Femur (tissue), 1 donor: ENCODE measurements at regions not wholly inside any gene's neighbourhood (a gene's known extent, or its start where the extent isn't known, plus 50 kb on each side); places are given as distances from the start of the nearest gene placed in this dataset.

Experiments
- DNase-seq: peaks from one replicate; pipeline ENCODE4 v3.0.0-alpha.2; 2017

- DNase-seq, result no peak
Measured at GRCh38 chr4:44914748-44915147, 188.4 kb upstream of the GNPDA2 start.

GRCh38 chr4:44914223-44914622 lies 187.9 kb upstream of the GNPDA2 start:
- DNase-seq, result no peak

- no peak for DNase-seq
Measured at GRCh38 chr4:44912980-44913379, 186.6 kb upstream of the GNPDA2 start.

GRCh38 chr4:44908565-44908964 lies 182.2 kb upstream of the GNPDA2 start:
- no peak for DNase-seq

- DNase-seq, result no peak
Measured at GRCh38 chr4:44872246-44872645, 145.9 kb upstream of the GNPDA2 start.

GRCh38 chr4:44871133-44871532 lies 144.8 kb upstream of the GNPDA2 start:
- DNase-seq, result no peak

GRCh38 chr4:44869985-44870384 lies 143.6 kb upstream of the GNPDA2 start:
- DNase-seq, result no peak

GRCh38 chr4:44869222-44869882 lies 143.0 kb upstream of the GNPDA2 start:
- DNase-seq, result no peak

GRCh38 chr4:44861756-44862155 lies 135.4 kb upstream of the GNPDA2 start:
- DNase-seq, result no peak

GRCh38 chr4:44859477-44859876 lies 133.1 kb upstream of the GNPDA2 start:
- no peak for DNase-seq

GRCh38 chr4:44848466-44848865 lies 122.1 kb upstream of the GNPDA2 start:
- DNase-seq, result no peak

- no peak for DNase-seq
Measured at GRCh38 chr4:44845993-44846392, 119.6 kb upstream of the GNPDA2 start.

- DNase-seq, result no peak
Measured at GRCh38 chr4:44845309-44845708, 119.0 kb upstream of the GNPDA2 start.

- DNase-seq, result no peak
Measured at GRCh38 chr4:44842531-44842930, 116.2 kb upstream of the GNPDA2 start.

- no peak for DNase-seq
Measured at GRCh38 chr4:44817930-44818329, 91.6 kb upstream of the GNPDA2 start.

- no peak for DNase-seq
Measured at GRCh38 chr4:44806071-44806470, 79.7 kb upstream of the GNPDA2 start.

- no peak for DNase-seq
Measured at GRCh38 chr4:44804301-44804700, 77.9 kb upstream of the GNPDA2 start.

GRCh38 chr4:44801384-44801783 lies 75.0 kb upstream of the GNPDA2 start:
- DNase-seq, result no peak

- DNase-seq, result no peak
Measured at GRCh38 chr4:44791831-44792230, 65.5 kb upstream of the GNPDA2 start.

GRCh38 chr4:44777115-44777514 lies 50.8 kb upstream of the GNPDA2 start:
- no peak for DNase-seq
